ACHN (cell line): ENCODE measurements at regions not wholly inside any gene's neighbourhood (a gene's known extent, or its start where the extent isn't known, plus 50 kb on each side); places are given as distances from the start of the nearest gene placed in this dataset.
"Not testable (repeated sequence)": the region's sequence is repeated elsewhere in the genome, so short reads cannot be mapped to it uniquely, and the experiment has no call there.

Source experiments
- DNase-seq: peaks from one replicate; pipeline ENCODE4 v3.0.0-alpha.2; 2015
- in situ Hi-C: cut with HindIII; loops from 2 replicates; pipeline ENCODE4 v1.10.0; 2017; ENCODE audit warnings: low sequenced_read_pairs, low pct_ligation_motif_present, low pct_unique_long_range_greater_than_20kb

- in situ Hi-C loops = no loop called here
- DNase-seq = peak; percentile 14
Observed at GRCh38 chrX:138128027-138128671, 562.2 kb downstream of the ZIC3 start.

- no peak for DNase-seq
Observed at GRCh38 chrX:138150709-138151108, 560.8 kb downstream of the FGF13 start.

GRCh38 chrX:138157850-138158249 lies 553.7 kb downstream of the FGF13 start:
- in situ Hi-C loops = no loop called here
- no peak for DNase-seq

More at GRCh38 chrX:138150709-138151108, 560.8 kb downstream of the FGF13 start:
- in situ Hi-C loops = no loop called here

GRCh38 chrX:138191998-138192397 lies 519.5 kb downstream of the FGF13 start:
- in situ Hi-C loops = no loop called here
- peak; percentile 22 for DNase-seq

- in situ Hi-C loops = no loop called here
- DNase-seq = no peak
Observed at GRCh38 chrX:138229718-138230117, 481.8 kb downstream of the FGF13 start.

GRCh38 chrX:138240266-138240665 lies 471.3 kb downstream of the FGF13 start:
- in situ Hi-C loops = no loop called here
- no peak for DNase-seq

- in situ Hi-C loops = no loop called here
- no peak for DNase-seq
Observed at GRCh38 chrX:138254001-138254400, 457.5 kb downstream of the FGF13 start.

GRCh38 chrX:138255373-138255772 lies 456.1 kb downstream of the FGF13 start:
- no peak for DNase-seq
- in situ Hi-C loops = no loop called here

GRCh38 chrX:138264095-138264494 lies 447.4 kb downstream of the FGF13 start:
- DNase-seq, in situ Hi-C loops: not testable (repeated sequence)

GRCh38 chrX:138270931-138271330 lies 440.6 kb downstream of the FGF13 start:
- no peak for DNase-seq
- in situ Hi-C loops = no loop called here

GRCh38 chrX:138282598-138283150 lies 428.8 kb downstream of the FGF13 start:
- in situ Hi-C loops, DNase-seq: not testable (repeated sequence)

GRCh38 chrX:138287205-138287877 lies 424.2 kb downstream of the FGF13 start:
- DNase-seq = no peak
- in situ Hi-C loops = no loop called here

- in situ Hi-C loops = no loop called here
- DNase-seq = no peak
Observed at GRCh38 chrX:138294951-138295350, 416.6 kb downstream of the FGF13 start.

GRCh38 chrX:138298268-138298667 lies 413.2 kb downstream of the FGF13 start:
- in situ Hi-C loops = no loop called here
- DNase-seq = no peak

- in situ Hi-C loops = no loop called here
- no peak for DNase-seq
Observed at GRCh38 chrX:138345801-138346200, 365.7 kb downstream of the FGF13 start.

- in situ Hi-C loops = no loop called here
- DNase-seq = no peak
Observed at GRCh38 chrX:138349351-138349750, 362.2 kb downstream of the FGF13 start.

- DNase-seq = no peak
- in situ Hi-C loops = no loop called here
Observed at GRCh38 chrX:138378876-138379275, 332.6 kb downstream of the FGF13 start.

GRCh38 chrX:138408101-138408500 lies 303.4 kb downstream of the FGF13 start:
- in situ Hi-C loops = no loop called here
- DNase-seq = no peak

GRCh38 chrX:138411048-138411447 lies 300.5 kb downstream of the FGF13 start:
- DNase-seq = no peak
- in situ Hi-C loops = no loop called here
